BJ (cell line): ENCODE measurements at regions not wholly inside any gene's neighbourhood (a gene's known extent, or its start where the extent isn't known, plus 50 kb on each side); places are given as distances from the start of the nearest gene placed in this dataset.

ENCODE experiments used
- CTCF ChIA-PET: fragments of 350-600 bp; formaldehyde crosslinking; extraction: SDS; loops from one replicate; lab custom pipeline; 2021; ENCODE audit warnings: antibody characterized with exemption, inconsistent platforms; lab: Yijun Ruan, JAX
- POLR2A ChIA-PET: fragments of 300-600 bp; sonication (Branson Sonifier 250); formaldehyde crosslinking; extraction: SDS; loops from one replicate; lab custom pipeline; 2021; ENCODE audit warnings: antibody characterized with exemption; lab: Charles Lee
- DNase-seq: peaks from one replicate; pipeline ENCODE4 v3.0.0-alpha.2; 2011; ENCODE audit warnings: low read depth
- H3K27me3 ChIP-seq: 2 replicates; pipeline ENCODE4 v1.6.0; 2011; ENCODE audit warnings: low read length; ENCODE audit not compliant: control insufficient read depth, insufficient read depth
- H3K36me3 ChIP-seq: 2 replicates; pipeline ENCODE4 v1.5.1; 2011; ENCODE audit warnings: low read length; ENCODE audit not compliant: control insufficient read depth, insufficient read depth
- H3K4me3 ChIP-seq: 2 replicates; pipeline ENCODE4 v1.5.1; 2011; ENCODE audit warnings: low read depth, mild to moderate bottlenecking, control low read depth, low read length
- CTCF ChIP-seq: IDR thresholded peaks from 2 replicates; pipeline ENCODE4 v1.5.1; 2011; ENCODE audit warnings: low read depth, mild to moderate bottlenecking, control low read depth, inconsistent platforms, low read length, moderate library complexity; ENCODE audit not compliant: insufficient read depth

- TF ChIP-seq CTCF = no peak
- Histone ChIP-seq H3K36me3 (no peaks in the 10 kb centered on the region), H3K27me3 (no peaks in the 10 kb centered on the region), H3K4me3 (no peak overlapping the region)
- CTCF ChIA-PET = no interaction called here
- POLR2A ChIA-PET = no interaction called here
- DNase-seq = no peak
These were observed 1397.4 kb upstream of the SPRY2 start for GRCh38 chr13:81738364-81738763.

DNA sequence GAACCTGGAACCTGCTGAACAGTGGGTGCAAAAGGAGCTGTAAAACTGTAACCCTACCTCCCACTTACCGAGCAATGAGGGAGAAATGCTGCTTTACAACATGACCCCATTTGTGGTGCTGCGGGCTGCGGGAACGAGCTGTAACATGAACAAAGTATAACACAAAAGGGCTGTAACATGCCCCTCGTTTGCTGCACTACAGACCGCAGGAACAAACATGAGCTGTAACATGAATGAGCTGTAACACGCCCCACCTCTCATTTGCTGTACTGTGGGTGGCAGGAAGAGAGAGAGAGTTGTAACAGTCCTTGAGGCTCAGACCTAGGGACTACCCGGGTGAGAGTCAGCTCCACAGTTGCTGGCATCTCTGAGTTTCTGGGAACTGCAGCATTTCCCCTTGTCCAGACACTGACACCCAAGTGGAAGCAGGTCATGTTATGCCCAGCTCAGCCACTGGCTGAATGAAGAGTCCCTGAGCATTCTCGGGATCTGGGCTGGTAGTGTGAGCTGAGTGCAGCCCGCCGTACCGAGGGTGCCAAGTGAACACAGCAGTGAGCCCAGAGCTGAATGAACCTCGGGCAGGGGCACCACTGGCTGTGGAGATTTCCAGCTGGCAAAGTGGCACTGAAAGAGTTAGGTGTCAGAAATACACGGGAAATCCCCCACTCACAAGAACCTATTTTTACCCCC, 1385.3 kb upstream of the SPRY2 start:
- DNase-seq = no peak
- ChIA-PET POLR2A (no interaction called here), CTCF (no interaction called here)
- Histone ChIP-seq H3K4me3 (no peak overlapping the region), H3K27me3 (no peaks in the 10 kb centered on the region), H3K36me3 (no peaks in the 10 kb centered on the region)
- TF ChIP-seq CTCF = no peak

- no peaks in the 10 kb centered on the region for H3K36me3 ChIP-seq
- ChIA-PET CTCF (no interaction called here), POLR2A (no interaction called here)
- H3K27me3 ChIP-seq = no peaks in the 10 kb centered on the region
- no peak for DNase-seq
- H3K4me3 ChIP-seq = no peak overlapping the region
- no peak for TF ChIP-seq CTCF
These were observed 1381.5 kb upstream of the SPRY2 start for GRCh38 chr13:81722456-81722855.

DNA sequence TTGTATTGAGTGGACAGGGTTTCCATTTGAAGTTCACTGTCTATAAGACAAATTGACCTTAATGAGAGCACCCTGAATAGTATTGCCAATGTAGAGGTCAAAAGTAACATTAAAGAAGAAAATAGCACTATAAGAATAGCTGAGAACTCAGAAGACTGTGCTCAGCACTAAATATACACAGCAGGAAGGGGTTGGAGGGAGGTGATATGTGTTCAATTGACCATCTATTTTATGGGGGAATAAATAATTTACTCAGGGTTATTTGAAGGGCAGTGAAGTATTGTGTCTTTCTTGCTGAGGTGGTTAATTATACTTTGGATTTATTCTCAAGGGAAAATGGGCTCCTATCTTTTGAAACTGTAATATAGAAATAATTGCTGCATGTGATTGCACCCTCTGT, 1380.5 kb upstream of the SPRY2 start:
- TF ChIP-seq CTCF = no peak
- H3K36me3 ChIP-seq = no peaks in the 10 kb centered on the region
- no peak for DNase-seq
- ChIA-PET POLR2A (no interaction called here), CTCF (no interaction called here)
- no peak overlapping the region for H3K4me3 ChIP-seq
- no peaks in the 10 kb centered on the region for H3K27me3 ChIP-seq

GRCh38 chr13:81714513-81714912, 1373.6 kb upstream of the SPRY2 start:
- no peaks in the 10 kb centered on the region for H3K27me3 ChIP-seq
- ChIA-PET CTCF (no interaction called here), POLR2A (no interaction called here)
- no peaks in the 10 kb centered on the region for H3K36me3 ChIP-seq
- DNase-seq = no peak
- no peak for TF ChIP-seq CTCF
- H3K4me3 ChIP-seq = no peak overlapping the region
